ENCODE measurements at regions not wholly inside any gene's neighbourhood (a gene's known extent, or its start where the extent isn't known, plus 50 kb on each side); places are given as distances from the start of the nearest gene placed in this dataset.

DNA sequence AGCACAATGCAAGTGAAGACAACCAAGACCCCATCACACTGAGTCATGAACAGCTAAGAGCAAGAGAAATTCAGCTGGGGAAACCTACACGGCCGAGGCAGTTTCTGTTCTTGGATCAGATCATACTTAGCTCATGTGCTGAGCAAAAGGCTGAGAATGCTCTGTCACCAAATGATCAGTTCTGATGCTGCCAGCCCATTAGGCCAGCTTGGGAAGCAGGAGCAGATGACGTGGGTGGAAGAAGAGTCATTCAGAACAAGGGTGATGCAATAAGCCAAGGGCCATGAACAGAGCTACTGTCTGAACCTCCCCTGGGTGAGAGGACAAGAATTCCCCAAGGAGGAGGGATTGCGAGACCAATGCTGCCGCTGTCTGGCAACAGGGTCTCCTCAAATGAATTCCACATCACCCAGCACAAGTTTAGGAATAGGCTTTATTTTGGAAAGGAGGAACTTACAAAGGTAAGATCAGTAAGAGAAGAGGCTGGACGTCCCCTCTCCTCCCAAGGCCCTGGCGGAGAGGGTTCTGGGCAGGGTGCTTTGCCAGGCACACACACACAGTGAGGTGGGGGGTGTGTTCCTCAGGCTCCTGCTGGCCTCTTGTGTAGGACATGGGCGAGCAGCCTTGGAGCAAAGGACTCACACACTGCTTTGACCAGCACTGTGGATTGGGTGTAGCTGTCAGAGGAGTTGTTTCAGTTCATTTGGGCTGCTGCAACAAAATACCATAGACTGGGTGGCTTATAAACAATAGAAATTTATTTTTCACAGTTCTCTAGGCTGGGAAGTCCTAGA, 65.6 kb upstream of the CTXND1 start:
- H3K27ac ChIP-seq = peak overlapping the region in 1 of 5 donors; percentile 52
- H3K4me3 ChIP-seq = no peak overlapping the region
- H3K9me3 ChIP-seq (replicated peaks in 1 of 3) = no peaks in the 10 kb centered on the region
- no peaks in the 10 kb centered on the region for H3K4me1 ChIP-seq (replicated peaks in 1 of 2)
- 75 to 87% (median 81%) methylated on average over 8 of the region's 8 CpGs for WGBS, 4 donors
- peak in 6 of 7 donors; percentile 32 to 76 (median 52) for DNase-seq
- no peaks in the 10 kb centered on the region for H3K27me3 ChIP-seq
- TF ChIP-seq CTCF (IDR thresholded peaks at IDR 0.05) (no peak), POLR2A (IDR thresholded peaks at IDR 0.05) (no peak)
- H3K36me3 ChIP-seq (replicated peaks in 1 of 2) = no peaks in the 10 kb centered on the region
- intact Hi-C loops (cut with DNase I) = no loop called here

DNA sequence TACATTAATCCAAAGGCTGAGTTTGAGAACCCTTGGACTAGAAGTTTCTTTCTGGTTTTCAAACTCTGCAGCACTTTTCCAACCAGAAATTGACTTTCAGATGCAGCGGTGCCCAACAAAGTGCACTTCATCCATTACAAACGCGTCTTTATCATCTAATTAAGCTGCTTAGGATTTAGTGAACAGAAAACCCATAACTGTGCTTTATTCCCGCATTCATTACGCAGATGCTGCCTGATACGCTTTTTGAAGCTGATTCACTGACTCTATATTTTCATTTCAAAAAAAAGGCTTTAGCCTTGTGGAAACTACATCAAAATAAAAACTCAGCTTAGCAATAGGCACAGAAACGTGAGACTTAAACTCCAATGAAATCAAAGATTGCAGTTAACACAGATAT, 69.8 kb upstream of the CTXND1 start:
- no peaks in the 10 kb centered on the region for H3K27me3 ChIP-seq
- intact Hi-C loops (cut with DNase I) = no loop called here
- 87 to 91% (median 88%) methylated on average over 7 of the region's 7 CpGs for WGBS, 4 donors

DNA sequence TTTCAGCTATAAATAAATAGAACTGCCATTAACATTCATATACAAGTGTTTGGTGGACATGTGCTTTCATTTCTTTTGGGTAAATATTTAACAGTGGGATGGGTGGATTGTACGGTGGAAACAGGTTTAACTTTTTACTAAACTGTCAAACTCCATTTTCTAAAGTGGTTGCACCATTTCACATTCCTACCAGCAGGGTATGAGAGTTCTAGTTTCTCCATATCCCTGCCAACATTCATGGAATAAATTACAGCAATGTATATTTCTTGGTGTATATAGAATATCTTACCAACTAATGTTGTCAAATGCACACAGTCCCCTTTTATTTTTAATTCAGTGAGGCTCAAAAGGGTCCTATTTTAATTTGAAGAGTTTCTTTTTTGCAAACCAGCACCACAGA, 71.3 kb upstream of the CTXND1 start:
- WGBS, 4 donors = 89 to 97% (median 93%) methylated on average over 1 of the region's 1 CpG
- intact Hi-C loops (cut with DNase I) = no loop called here
- DNase-seq = no peak
- Histone ChIP-seq H3K4me3 (no peak overlapping the region), H3K27ac (no peak overlapping the region), H3K27me3 (no peaks in the 10 kb centered on the region), H3K4me1 (replicated peaks in 1 of 2) (peaks cover 0 to 4% of the 10 kb centered on the region in 2 donors), H3K36me3 (replicated peaks in 1 of 2) (no peaks in the 10 kb centered on the region), H3K9me3 (replicated peaks in 1 of 3) (no peaks in the 10 kb centered on the region)
- no peak for TF ChIP-seq POLR2A (IDR thresholded peaks at IDR 0.05)
- no peak for TF ChIP-seq CTCF (IDR thresholded peaks at IDR 0.05)

More for the DNA sequence above, 69.8 kb upstream of the CTXND1 start:
- H3K27ac ChIP-seq = no peak overlapping the region
- H3K36me3 ChIP-seq (replicated peaks in 1 of 2) = no peaks in the 10 kb centered on the region
- H3K4me1 ChIP-seq (replicated peaks in 1 of 2) = peaks cover 0 to 4% of the 10 kb centered on the region in 2 donors
- no peaks in the 10 kb centered on the region for H3K9me3 ChIP-seq (replicated peaks in 1 of 3)
- no peak for DNase-seq
- no peak for TF ChIP-seq CTCF (IDR thresholded peaks at IDR 0.05)
- no peak for TF ChIP-seq POLR2A (IDR thresholded peaks at IDR 0.05)
- H3K4me3 ChIP-seq = no peak overlapping the region

DNA sequence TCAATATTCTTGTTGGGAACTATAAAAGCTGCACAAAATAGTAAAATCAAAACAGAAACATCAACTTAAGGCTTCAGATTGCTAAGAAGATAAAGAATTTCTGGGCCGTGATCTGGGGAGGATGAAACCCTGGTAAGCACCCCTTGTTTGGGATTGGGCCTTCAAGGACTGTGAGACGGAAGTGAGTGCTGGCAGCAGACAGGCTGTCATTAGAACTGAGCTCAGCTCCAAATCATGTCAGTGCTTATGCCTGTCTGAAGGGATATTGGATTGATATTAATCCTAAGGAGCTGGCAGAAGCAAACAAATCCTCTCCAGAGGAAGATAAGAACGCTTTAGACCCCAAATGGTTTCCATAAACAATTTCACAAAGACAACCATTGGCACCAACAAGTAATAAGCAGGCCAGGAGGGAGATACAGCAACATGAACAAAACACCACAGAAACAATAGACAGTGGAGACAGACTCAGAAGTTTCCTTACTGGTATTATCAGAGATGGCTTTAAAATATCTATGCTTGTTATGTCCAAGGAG, 72.6 kb upstream of the CTXND1 start:
- no peak overlapping the region for H3K27ac ChIP-seq
- H3K36me3 ChIP-seq (replicated peaks in 1 of 2) = no peaks in the 10 kb centered on the region
- H3K9me3 ChIP-seq (replicated peaks in 1 of 3) = no peaks in the 10 kb centered on the region
- no peaks in the 10 kb centered on the region for H3K27me3 ChIP-seq
- peaks cover 0 to 4% of the 10 kb centered on the region in 2 donors for H3K4me1 ChIP-seq (replicated peaks in 1 of 2)
- intact Hi-C loops (cut with DNase I) = no loop called here
- DNase-seq = no peak
- WGBS, 4 donors = 39 to 56% (median 51%) methylated on average over 3 of the region's 3 CpGs
- no peak for TF ChIP-seq CTCF (IDR thresholded peaks at IDR 0.05)
- no peak for TF ChIP-seq POLR2A (IDR thresholded peaks at IDR 0.05)
- no peak overlapping the region for H3K4me3 ChIP-seq
